SK-N-MC (cell line): ENCODE measurements at regions not wholly inside any gene's neighbourhood (a gene's known extent, or its start where the extent isn't known, plus 50 kb on each side); places are given as distances from the start of the nearest gene placed in this dataset.

Experiments
- EZH2 ChIP-seq: fragments of 200-600 bp; sonication (generic); IDR thresholded peaks from one replicate; pipeline ENCODE4 v1.6.1; 2017; ENCODE audit warnings: antibody characterized with exemption
- FOXP2 ChIP-seq: optimal IDR thresholded peaks from 2 replicates; pipeline ENCODE3; 2011; ENCODE audit warnings: mild to moderate bottlenecking, moderate library complexity; ENCODE audit not compliant: insufficient read depth; ENCODE audit errors: extremely low read length, control extremely low read depth
- POLR2AphosphoS5 ChIP-seq: IDR thresholded peaks from 2 replicates; pipeline ENCODE4 v1.6.1; 2012; ENCODE audit warnings: mild to moderate bottlenecking, low read depth, low read length, borderline replicate concordance

DNA sequence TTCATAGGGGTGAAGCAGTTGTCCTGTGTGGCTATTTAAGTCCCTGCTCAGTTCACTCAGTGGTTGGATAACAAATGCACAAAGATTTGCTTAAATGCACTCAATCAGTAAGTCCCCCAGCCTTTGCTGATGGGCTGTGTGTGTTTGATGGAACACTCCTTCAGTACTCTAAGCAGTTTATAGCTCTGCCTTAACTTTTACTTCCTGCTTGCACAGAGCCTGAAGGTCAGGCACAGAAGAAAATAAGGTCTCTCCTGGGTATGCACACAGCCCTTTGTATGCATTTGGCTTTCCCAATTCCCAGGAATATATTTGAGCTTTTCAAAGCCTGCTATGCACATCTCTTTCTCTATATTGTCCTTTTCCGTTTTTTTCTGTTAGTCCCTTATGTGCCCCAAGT lies 208.7 kb upstream of the STK17B start:
- no peak for TF ChIP-seq POLR2AphosphoS5
- TF ChIP-seq EZH2 = no peak
- no peak for TF ChIP-seq FOXP2
